Progenitor cell of endocrine pancreas (in vitro differentiated cells): ENCODE measurements at regions not wholly inside any gene's neighbourhood (a gene's known extent, or its start where the extent isn't known, plus 50 kb on each side); places are given as distances from the start of the nearest gene placed in this dataset.
"Not testable (repeated sequence)": the region's sequence is repeated elsewhere in the genome, so short reads cannot be mapped to it uniquely, and the experiment has no call there.

Source experiments
- DNase-seq: peaks from one replicate; pipeline ENCODE4 v3.0.0; 2021; ENCODE audit warnings: low spot score; ENCODE audit not compliant: unreplicated experiment
- H3K27ac Mint-ChIP-seq: 2 replicates; pipeline ENCODE4 v1.8.0; 2021; ENCODE audit warnings: mild to moderate bottlenecking, moderate library complexity, mixed read lengths
- H3K27me3 Mint-ChIP-seq: 2 replicates; pipeline ENCODE4 v1.8.0; 2021; ENCODE audit warnings: mixed read lengths
- H3K36me3 Mint-ChIP-seq: 2 replicates; pipeline ENCODE4 v1.8.0; 2022; ENCODE audit warnings: mixed read lengths; ENCODE audit not compliant: insufficient read depth
- H3K4me1 Mint-ChIP-seq: 2 replicates; pipeline ENCODE4 v1.8.0; 2021; ENCODE audit warnings: low read depth, mixed read lengths
- H3K4me3 Mint-ChIP-seq: 2 replicates; pipeline ENCODE4 v1.8.0; 2021; ENCODE audit warnings: low read depth, mild to moderate bottlenecking, moderate library complexity, mixed read lengths
- H3K9me3 Mint-ChIP-seq: 2 replicates; pipeline ENCODE4 v1.8.0; 2021; ENCODE audit warnings: low read depth, mixed read lengths
- CTCF ChIP-seq: fragments of 200-600 bp; sonication (generic); IDR thresholded peaks from one replicate; pipeline ENCODE4 v1.5.0; 2021; ENCODE audit warnings: antibody characterized with exemption, mild to moderate bottlenecking; ENCODE audit not compliant: unreplicated experiment

GRCh38 chr13:79846386-79846785 lies 365.4 kb downstream of the NDFIP2 start:
- Mint-ChIP-seq H3K9me3 (peaks cover 4% of the 10 kb centered on the region), H3K4me1 (peaks cover 6% of the 10 kb centered on the region), H3K36me3 (no peaks in the 10 kb centered on the region), H3K4me3 (no peak overlapping the region), H3K27ac (no peak overlapping the region), H3K27me3 (no peaks in the 10 kb centered on the region)
- DNase-seq: no peak
- TF ChIP-seq CTCF: no peak

- Mint-ChIP-seq H3K4me1 (peaks cover 21% of the 10 kb centered on the region), H3K36me3 (peaks cover 8% of the 10 kb centered on the region), H3K4me3 (no peak overlapping the region), H3K9me3 (peaks cover 11% of the 10 kb centered on the region), H3K27me3 (no peaks in the 10 kb centered on the region), H3K27ac (peak overlapping the region; percentile 13)
- DNase-seq: no peak
- no peak for TF ChIP-seq CTCF
These were observed 356.9 kb downstream of the NDFIP2 start for GRCh38 chr13:79837741-79838450.

GRCh38 chr13:79836121-79836520 lies 355.2 kb downstream of the NDFIP2 start:
- H3K27ac Mint-ChIP-seq, H3K4me3 Mint-ChIP-seq, H3K36me3 Mint-ChIP-seq, H3K27me3 Mint-ChIP-seq, DNase-seq: not testable (repeated sequence)
- peaks cover 11% of the 10 kb centered on the region for H3K9me3 Mint-ChIP-seq
- H3K4me1 Mint-ChIP-seq: peaks cover 21% of the 10 kb centered on the region

GRCh38 chr13:79834876-79835275 lies 353.9 kb downstream of the NDFIP2 start:
- H3K27ac Mint-ChIP-seq: no peak overlapping the region
- peaks cover 11% of the 10 kb centered on the region for H3K9me3 Mint-ChIP-seq
- no peak overlapping the region for H3K4me3 Mint-ChIP-seq
- peaks cover 8% of the 10 kb centered on the region for H3K36me3 Mint-ChIP-seq
- peaks cover 21% of the 10 kb centered on the region for H3K4me1 Mint-ChIP-seq
- DNase-seq: no peak
- H3K27me3 Mint-ChIP-seq: no peaks in the 10 kb centered on the region
- no peak for TF ChIP-seq CTCF

- H3K4me3 Mint-ChIP-seq: no peak overlapping the region
- no peak for DNase-seq
- H3K27ac Mint-ChIP-seq: no peak overlapping the region
These were observed 353.0 kb downstream of the NDFIP2 start for GRCh38 chr13:79833991-79834390.

More at GRCh38 chr13:79833991-79834390, 353.0 kb downstream of the NDFIP2 start:
- no peaks in the 10 kb centered on the region for H3K27me3 Mint-ChIP-seq
- TF ChIP-seq CTCF: no peak
- peaks cover 6% of the 10 kb centered on the region for H3K9me3 Mint-ChIP-seq
- H3K36me3 Mint-ChIP-seq: peaks cover 3% of the 10 kb centered on the region
- H3K4me1 Mint-ChIP-seq: peaks cover 21% of the 10 kb centered on the region
